ENCODE measurements at regions not wholly inside any gene's neighbourhood (a gene's known extent, or its start where the extent isn't known, plus 50 kb on each side); places are given as distances from the start of the nearest gene placed in this dataset.

DNA sequence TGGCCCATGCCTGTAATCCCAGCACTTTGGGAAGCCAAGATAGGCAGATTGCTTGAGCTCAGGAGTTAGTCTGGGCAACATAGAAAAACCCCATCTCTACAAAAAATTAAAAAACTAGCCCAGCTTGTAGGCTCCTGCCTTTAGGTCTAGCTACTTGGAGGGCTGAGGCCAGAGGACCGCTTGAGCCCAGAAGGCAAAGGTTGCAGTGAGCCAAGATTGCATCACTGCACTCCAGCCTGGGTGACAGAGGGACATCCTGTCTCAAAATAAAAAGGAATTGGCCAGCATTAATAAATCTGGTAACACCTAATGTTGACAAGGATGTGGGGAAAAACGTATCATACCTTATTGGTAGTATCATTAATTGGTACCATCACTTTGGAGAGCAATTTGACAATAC is 396.2 kb downstream of the PLPP3 start:
- Histone ChIP-seq H3K4me3 (ENCODE audit: low read length) (no peak overlapping the region), H3K27me3 (replicated peaks; ENCODE audit: control insufficient read depth, insufficient read depth, low read length) (no peaks in the 10 kb centered on the region), H3K9me3 (ENCODE audit: control insufficient read depth, low read length) (no peaks in the 10 kb centered on the region), H3K4me1 (ENCODE audit: control insufficient read depth, insufficient read depth, low read length) (peaks cover 10% of the 10 kb centered on the region), H3K36me3 (ENCODE audit: control insufficient read depth, insufficient read depth, low read length, severe bottlenecking) (no peaks in the 10 kb centered on the region), H3K9ac (ENCODE audit: low read length) (no peak overlapping the region)
- no peak for DNase-seq (ENCODE audit: low read depth)

DNA sequence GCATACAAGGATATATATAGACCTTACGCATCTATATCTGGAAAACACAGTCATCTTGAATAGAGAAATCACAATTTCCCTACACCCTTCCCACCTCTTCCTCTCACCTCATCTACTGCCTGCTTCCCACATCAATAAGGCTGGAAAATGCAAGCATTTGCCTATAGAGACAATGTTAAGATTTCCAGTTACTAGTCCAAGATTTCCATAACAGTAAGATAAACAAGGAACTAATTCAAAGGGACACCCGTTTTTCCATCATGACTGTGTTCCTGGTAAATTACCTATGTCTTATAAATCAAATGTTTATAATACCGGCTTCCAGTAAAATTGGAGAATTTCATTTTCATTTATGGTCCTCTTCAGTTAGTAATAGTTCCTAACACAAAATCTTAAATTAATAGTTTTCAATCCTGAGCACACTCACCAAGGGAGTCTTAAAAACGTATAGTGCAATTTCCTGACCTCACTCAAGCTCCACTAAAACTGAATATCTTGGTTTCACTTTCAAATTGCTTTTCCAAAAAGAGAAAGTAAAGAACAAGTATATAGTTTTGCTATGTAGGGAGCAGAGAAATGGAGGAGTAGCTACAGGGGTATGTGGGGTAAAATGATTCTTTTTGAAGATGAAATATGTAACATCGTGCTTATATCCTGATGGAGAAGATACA is 398.7 kb downstream of the PLPP3 start:
- Histone ChIP-seq H3K9ac (ENCODE audit: low read length) (peak overlapping the region; percentile 73), H3K27me3 (replicated peaks; ENCODE audit: control insufficient read depth, insufficient read depth, low read length) (no peaks in the 10 kb centered on the region), H3K36me3 (ENCODE audit: control insufficient read depth, insufficient read depth, low read length, severe bottlenecking) (no peaks in the 10 kb centered on the region), H3K9me3 (ENCODE audit: control insufficient read depth, low read length) (no peaks in the 10 kb centered on the region), H3K4me3 (ENCODE audit: low read length) (peak overlapping the region; percentile 75), H3K4me1 (ENCODE audit: control insufficient read depth, insufficient read depth, low read length) (peaks cover 10% of the 10 kb centered on the region)
- DNase-seq (ENCODE audit: low read depth) = peak; percentile 47

DNA sequence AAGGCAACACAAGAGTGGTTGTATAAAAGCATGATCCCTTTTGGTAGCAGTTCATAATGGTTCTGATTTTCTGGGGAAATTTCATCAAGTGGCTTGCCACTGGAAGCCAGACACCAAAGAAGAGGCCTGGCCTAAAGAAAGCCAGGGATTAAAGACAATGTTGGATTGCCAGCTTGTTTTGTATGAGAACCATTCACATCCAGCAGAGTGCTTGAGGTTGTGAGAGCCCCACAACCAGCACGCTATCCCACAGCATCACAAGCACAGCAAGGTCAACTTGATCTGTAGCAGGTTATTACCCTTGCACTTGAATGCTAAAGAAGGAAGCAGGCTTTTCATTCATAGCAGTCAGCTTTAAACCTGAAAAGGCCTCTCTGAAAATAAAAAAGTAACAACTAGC is 399.8 kb downstream of the PLPP3 start:
- Histone ChIP-seq H3K4me3 (ENCODE audit: low read length) (no peak overlapping the region), H3K9me3 (ENCODE audit: control insufficient read depth, low read length) (no peaks in the 10 kb centered on the region), H3K36me3 (ENCODE audit: control insufficient read depth, insufficient read depth, low read length, severe bottlenecking) (no peaks in the 10 kb centered on the region), H3K9ac (ENCODE audit: low read length) (no peak overlapping the region), H3K4me1 (ENCODE audit: control insufficient read depth, insufficient read depth, low read length) (peaks cover 10% of the 10 kb centered on the region), H3K27me3 (replicated peaks; ENCODE audit: control insufficient read depth, insufficient read depth, low read length) (no peaks in the 10 kb centered on the region)
- DNase-seq (ENCODE audit: low read depth) = no peak

DNA sequence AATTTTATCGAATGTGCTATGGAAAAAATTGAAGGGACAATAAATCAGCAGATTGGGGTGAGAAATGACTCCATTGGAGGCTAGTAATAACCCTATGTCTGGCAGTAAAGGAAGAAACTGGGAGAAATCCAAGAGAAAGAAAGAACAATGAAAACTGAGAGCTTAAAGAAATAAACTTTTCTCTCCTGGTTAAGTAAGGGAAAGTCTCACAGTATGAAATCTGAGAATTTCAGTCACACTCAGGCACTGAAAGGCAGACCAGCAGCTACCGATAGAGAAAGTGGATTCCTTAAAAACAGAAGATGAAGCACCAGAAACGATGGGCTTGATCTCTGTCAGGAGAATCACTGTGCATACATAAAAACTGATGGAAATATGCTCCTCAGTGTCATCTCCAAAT is 404.2 kb downstream of the PLPP3 start:
- H3K9ac ChIP-seq (ENCODE audit: low read length) = no peak overlapping the region
- no peaks in the 10 kb centered on the region for H3K36me3 ChIP-seq (ENCODE audit: control insufficient read depth, insufficient read depth, low read length, severe bottlenecking)
- no peaks in the 10 kb centered on the region for H3K27me3 ChIP-seq (replicated peaks; ENCODE audit: control insufficient read depth, insufficient read depth, low read length)
- peaks cover 4% of the 10 kb centered on the region for H3K9me3 ChIP-seq (ENCODE audit: control insufficient read depth, low read length)
- H3K4me1 ChIP-seq (ENCODE audit: control insufficient read depth, insufficient read depth, low read length) = peaks cover 6% of the 10 kb centered on the region
- no peak overlapping the region for H3K4me3 ChIP-seq (ENCODE audit: low read length)
- DNase-seq (ENCODE audit: low read depth) = peak; percentile 49

DNA sequence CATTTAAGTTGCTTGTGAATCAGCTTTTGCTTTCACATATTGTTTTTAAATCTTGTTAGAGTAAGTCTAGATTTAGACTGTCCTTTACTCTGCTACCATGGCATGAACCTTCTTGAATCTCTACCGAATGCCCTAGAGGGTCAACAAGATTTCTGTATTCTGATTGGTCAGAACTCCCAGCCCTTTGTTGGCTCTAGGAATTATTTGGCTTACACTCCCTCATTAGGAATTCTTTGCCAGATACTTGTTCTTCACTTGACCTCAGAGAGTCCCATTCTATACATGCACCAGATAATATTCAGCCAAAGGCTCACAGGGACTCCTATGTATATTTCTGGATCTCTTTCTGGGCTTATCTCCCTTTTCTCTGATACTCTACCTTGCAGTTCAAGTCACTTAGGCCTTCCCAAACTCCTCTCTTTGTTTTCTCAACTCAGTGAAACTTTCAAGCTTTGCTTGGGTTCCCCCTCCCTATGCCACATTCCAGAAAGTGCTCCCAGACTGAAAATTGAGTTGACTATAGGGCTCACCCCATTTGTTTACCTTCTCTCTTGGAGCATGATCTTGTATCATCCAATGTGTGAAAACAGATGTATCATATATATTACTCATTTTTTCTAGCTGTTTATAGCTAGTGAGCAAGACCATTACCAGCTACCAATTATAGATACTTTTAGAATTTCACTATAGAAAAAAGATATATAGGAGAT is 405.0 kb downstream of the PLPP3 start:
- Histone ChIP-seq H3K9ac (ENCODE audit: low read length) (no peak overlapping the region), H3K9me3 (ENCODE audit: control insufficient read depth, low read length) (peaks cover 4% of the 10 kb centered on the region), H3K36me3 (ENCODE audit: control insufficient read depth, insufficient read depth, low read length, severe bottlenecking) (no peaks in the 10 kb centered on the region), H3K4me3 (ENCODE audit: low read length) (no peak overlapping the region), H3K4me1 (ENCODE audit: control insufficient read depth, insufficient read depth, low read length) (peaks cover 10% of the 10 kb centered on the region), H3K27me3 (replicated peaks; ENCODE audit: control insufficient read depth, insufficient read depth, low read length) (no peaks in the 10 kb centered on the region)
- DNase-seq (ENCODE audit: low read depth) = no peak

DNA sequence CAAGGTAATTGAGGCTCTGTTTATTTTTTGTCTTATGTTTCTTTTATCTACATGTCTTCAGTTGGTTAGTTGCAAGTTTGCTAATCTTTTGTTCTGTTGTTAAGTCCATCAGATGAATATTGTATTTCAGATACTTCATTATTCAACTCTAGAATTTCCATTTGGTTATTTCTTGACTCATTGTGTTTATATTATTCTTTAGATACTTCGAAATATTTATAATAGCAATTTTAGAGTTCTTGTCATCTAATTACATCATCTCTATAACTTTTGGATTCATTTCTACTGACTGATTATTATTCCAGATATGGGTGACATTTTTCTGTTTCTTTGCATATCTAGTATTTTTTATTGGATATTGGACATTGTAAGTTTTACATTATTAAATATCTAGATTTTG is 405.6 kb downstream of the PLPP3 start:
- H3K4me3 ChIP-seq (ENCODE audit: low read length) = no peak overlapping the region
- H3K27me3 ChIP-seq (replicated peaks; ENCODE audit: control insufficient read depth, insufficient read depth, low read length) = no peaks in the 10 kb centered on the region
- DNase-seq (ENCODE audit: low read depth) = no peak

DNA sequence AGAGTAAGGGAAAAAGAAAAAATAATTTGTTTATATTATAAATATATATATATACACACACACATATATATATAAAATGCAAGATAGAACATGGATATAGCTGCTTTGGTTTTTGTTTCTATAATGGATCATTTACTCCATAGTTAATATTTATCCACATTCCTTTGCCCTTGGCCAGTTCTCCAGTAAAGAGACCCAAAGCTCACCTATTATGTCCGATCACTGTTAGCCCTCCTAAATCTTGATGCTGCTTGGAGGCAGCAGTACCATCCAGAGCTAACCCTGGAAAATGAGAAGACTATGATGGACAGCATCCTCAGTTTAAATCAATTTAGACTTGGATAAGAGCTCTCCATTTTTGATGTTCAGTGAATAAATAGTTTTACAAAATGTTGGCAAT is 407.7 kb downstream of the PLPP3 start:
- Histone ChIP-seq H3K4me3 (ENCODE audit: low read length) (no peak overlapping the region), H3K9me3 (ENCODE audit: control insufficient read depth, low read length) (peaks cover 4% of the 10 kb centered on the region), H3K36me3 (ENCODE audit: control insufficient read depth, insufficient read depth, low read length, severe bottlenecking) (no peaks in the 10 kb centered on the region), H3K9ac (ENCODE audit: low read length) (no peak overlapping the region), H3K4me1 (ENCODE audit: control insufficient read depth, insufficient read depth, low read length) (peaks cover 11% of the 10 kb centered on the region), H3K27me3 (replicated peaks; ENCODE audit: control insufficient read depth, insufficient read depth, low read length) (no peaks in the 10 kb centered on the region)
- no peak for DNase-seq (ENCODE audit: low read depth)

More for the DNA sequence above, 405.6 kb downstream of the PLPP3 start:
- H3K9ac ChIP-seq (ENCODE audit: low read length) = no peak overlapping the region
- H3K9me3 ChIP-seq (ENCODE audit: control insufficient read depth, low read length) = peaks cover 4% of the 10 kb centered on the region
- H3K4me1 ChIP-seq (ENCODE audit: control insufficient read depth, insufficient read depth, low read length) = peaks cover 11% of the 10 kb centered on the region
- no peaks in the 10 kb centered on the region for H3K36me3 ChIP-seq (ENCODE audit: control insufficient read depth, insufficient read depth, low read length, severe bottlenecking)

DNA sequence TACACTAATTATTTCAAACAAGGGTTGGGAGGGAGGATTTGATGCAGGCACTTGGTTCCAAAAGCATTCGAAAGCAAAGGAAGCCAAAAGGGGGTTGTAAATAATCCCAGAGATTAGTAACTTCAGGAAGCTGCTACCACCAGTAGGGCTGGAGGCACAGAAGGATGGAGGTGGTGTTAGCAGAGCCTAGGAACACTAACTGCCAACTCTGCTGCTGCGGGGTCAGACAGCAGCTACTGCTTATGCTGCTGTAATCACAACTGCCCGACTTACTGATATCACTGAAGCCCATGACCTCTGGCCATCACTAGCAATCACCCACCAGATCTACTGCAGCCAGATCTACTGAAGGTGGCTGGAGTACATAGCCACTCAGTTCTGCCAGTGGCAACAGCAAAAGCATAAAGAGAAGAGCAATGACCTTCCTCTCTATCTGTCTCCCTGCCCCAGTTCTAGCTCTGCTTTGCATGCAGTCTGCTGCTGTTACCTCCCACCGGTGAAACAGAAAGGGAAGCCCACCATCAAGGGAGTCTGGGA is 408.5 kb downstream of the PLPP3 start:
- Histone ChIP-seq H3K4me1 (ENCODE audit: control insufficient read depth, insufficient read depth, low read length) (peaks cover 11% of the 10 kb centered on the region), H3K9ac (ENCODE audit: low read length) (no peak overlapping the region), H3K27me3 (replicated peaks; ENCODE audit: control insufficient read depth, insufficient read depth, low read length) (no peaks in the 10 kb centered on the region), H3K4me3 (ENCODE audit: low read length) (no peak overlapping the region), H3K9me3 (ENCODE audit: control insufficient read depth, low read length) (peaks cover 4% of the 10 kb centered on the region), H3K36me3 (ENCODE audit: control insufficient read depth, insufficient read depth, low read length, severe bottlenecking) (no peaks in the 10 kb centered on the region)
- no peak for DNase-seq (ENCODE audit: low read depth)

DNA sequence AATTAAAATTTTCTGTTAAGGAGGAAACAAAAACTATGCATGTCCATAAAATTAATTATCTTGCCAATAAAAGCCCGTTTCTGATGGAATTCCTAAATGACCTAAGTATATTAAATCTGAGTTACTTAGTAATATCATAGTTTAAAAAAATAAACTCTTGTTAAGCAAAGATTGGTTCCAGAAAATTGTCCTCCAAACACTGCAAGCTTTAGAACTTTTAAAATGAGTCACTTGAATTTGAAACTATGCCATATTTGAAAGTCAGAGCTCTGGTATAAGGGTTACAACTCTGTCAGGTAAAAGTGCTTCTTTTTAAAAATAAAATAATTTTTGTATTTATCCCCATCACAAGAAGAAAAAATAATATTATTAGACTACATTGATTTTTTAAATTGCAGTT is 409.5 kb downstream of the PLPP3 start:
- Histone ChIP-seq H3K9ac (ENCODE audit: low read length) (no peak overlapping the region), H3K27me3 (replicated peaks; ENCODE audit: control insufficient read depth, insufficient read depth, low read length) (no peaks in the 10 kb centered on the region), H3K4me1 (ENCODE audit: control insufficient read depth, insufficient read depth, low read length) (peaks cover 11% of the 10 kb centered on the region), H3K4me3 (ENCODE audit: low read length) (no peak overlapping the region), H3K36me3 (ENCODE audit: control insufficient read depth, insufficient read depth, low read length, severe bottlenecking) (no peaks in the 10 kb centered on the region), H3K9me3 (ENCODE audit: control insufficient read depth, low read length) (peaks cover 4% of the 10 kb centered on the region)
- peak; percentile 74 for DNase-seq (ENCODE audit: low read depth)

DNA sequence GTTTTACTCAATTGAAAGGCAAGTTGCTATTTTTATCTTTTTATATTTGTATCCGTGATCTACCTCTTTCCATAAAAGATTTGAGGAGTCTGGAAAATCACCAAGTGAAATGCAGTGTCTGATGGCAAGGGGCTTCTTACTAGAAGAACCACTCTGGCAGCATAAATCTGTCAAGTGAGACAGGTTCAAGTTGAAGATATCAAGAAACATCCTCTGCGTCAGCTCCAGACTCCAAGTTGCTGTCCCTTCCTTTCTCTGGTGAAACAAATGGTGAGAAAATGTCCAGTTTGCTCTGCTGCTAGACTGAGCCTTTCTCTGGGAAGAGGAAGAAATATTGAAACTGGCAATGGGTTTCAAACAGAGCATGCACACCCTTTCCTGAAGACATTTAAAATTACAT is 411.2 kb downstream of the PLPP3 start:
- no peaks in the 10 kb centered on the region for H3K27me3 ChIP-seq (replicated peaks; ENCODE audit: control insufficient read depth, insufficient read depth, low read length)
- H3K4me1 ChIP-seq (ENCODE audit: control insufficient read depth, insufficient read depth, low read length) = peaks cover 11% of the 10 kb centered on the region
- H3K4me3 ChIP-seq (ENCODE audit: low read length) = no peak overlapping the region
- no peak for DNase-seq (ENCODE audit: low read depth)
- peaks cover 4% of the 10 kb centered on the region for H3K9me3 ChIP-seq (ENCODE audit: control insufficient read depth, low read length)
- no peaks in the 10 kb centered on the region for H3K36me3 ChIP-seq (ENCODE audit: control insufficient read depth, insufficient read depth, low read length, severe bottlenecking)
- no peak overlapping the region for H3K9ac ChIP-seq (ENCODE audit: low read length)

DNA sequence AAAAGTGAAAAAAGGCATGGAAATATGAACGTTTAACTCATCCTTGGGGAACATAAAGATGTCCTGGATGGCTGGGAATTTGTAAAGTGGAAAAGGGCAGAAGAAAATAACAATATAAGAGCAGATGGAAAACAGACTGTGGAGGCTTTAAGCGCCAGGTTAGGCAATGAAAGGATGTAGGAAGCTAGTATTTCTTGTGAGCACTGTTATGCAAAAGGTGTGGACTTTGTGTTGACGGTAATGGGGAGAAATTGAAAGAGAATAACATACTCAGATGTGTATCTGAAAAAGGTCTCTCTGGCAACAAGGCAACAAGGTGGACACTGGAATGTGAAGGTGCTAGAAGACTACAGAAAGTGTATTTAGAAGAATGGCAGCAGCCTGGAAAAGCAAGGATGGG is 411.8 kb downstream of the PLPP3 start:
- H3K9ac ChIP-seq (ENCODE audit: low read length) = no peak overlapping the region
- no peak overlapping the region for H3K4me3 ChIP-seq (ENCODE audit: low read length)
- DNase-seq (ENCODE audit: low read depth) = no peak
- H3K36me3 ChIP-seq (ENCODE audit: control insufficient read depth, insufficient read depth, low read length, severe bottlenecking) = no peaks in the 10 kb centered on the region
- no peaks in the 10 kb centered on the region for H3K9me3 ChIP-seq (ENCODE audit: control insufficient read depth, low read length)
- H3K4me1 ChIP-seq (ENCODE audit: control insufficient read depth, insufficient read depth, low read length) = peaks cover 11% of the 10 kb centered on the region
- H3K27me3 ChIP-seq (replicated peaks; ENCODE audit: control insufficient read depth, insufficient read depth, low read length) = no peaks in the 10 kb centered on the region
